Neural cell (in vitro differentiated cells): ENCODE measurements at regions not wholly inside any gene's neighbourhood (a gene's known extent, or its start where the extent isn't known, plus 50 kb on each side); places are given as distances from the start of the nearest gene placed in this dataset.

Source experiments
- H2AFZ ChIP-seq: fragments of 200-600, 300-800 bp; sonication (generic), shearing (Covaris generic); 2 replicates; pipeline ENCODE4 v1.6.0; 2014; ENCODE audit warnings: low read depth, mild to moderate bottlenecking, antibody characterized with exemption, low read length, moderate library complexity
- H3F3A ChIP-seq: fragments of 200-600 bp; shearing (Covaris generic); 2 replicates; pipeline ENCODE4 v1.6.1; 2016; ENCODE audit warnings: mild to moderate bottlenecking, moderate library complexity, mixed read lengths, antibody characterized with exemption, low read length; ENCODE audit not compliant: insufficient read depth, poor library complexity, severe bottlenecking
- H3K27ac ChIP-seq: fragments of 200-600, 300-800 bp; sonication (generic), shearing (Covaris generic); 2 replicates; pipeline ENCODE4 v1.5.1; 2014; ENCODE audit warnings: mild to moderate bottlenecking, low read length, moderate library complexity
- H3K27me3 ChIP-seq: fragments of 300-800, 200-600 bp; sonication (generic), shearing (Covaris generic); 2 replicates; pipeline ENCODE4 v1.6.0; 2014; ENCODE audit warnings: mild to moderate bottlenecking, low read depth, low read length, moderate library complexity; ENCODE audit not compliant: insufficient read depth
- H3K36me3 ChIP-seq: fragments of 300-800, 200-600 bp; sonication (generic), shearing (Covaris generic); 2 replicates; pipeline ENCODE4 v1.5.1; 2014; ENCODE audit warnings: mild to moderate bottlenecking, antibody characterized with exemption, low read length, moderate library complexity; ENCODE audit not compliant: insufficient read depth
- H3K4me2 ChIP-seq: fragments of 300-800, 200-600 bp; sonication (generic), shearing (Covaris generic); 2 replicates; pipeline ENCODE4 v1.6.0; 2014; ENCODE audit warnings: mild to moderate bottlenecking, low read length
- H3K4me3 ChIP-seq: fragments of 300-800, 200-600 bp; sonication (generic), shearing (Covaris generic); 2 replicates; pipeline ENCODE4 v1.5.1; 2014; ENCODE audit warnings: mild to moderate bottlenecking, low read length, moderate library complexity
- H3K79me2 ChIP-seq: fragments of 200-600 bp; shearing (Covaris generic); replicated peaks from 2 replicates; pipeline ENCODE4 v1.6.0; 2014; ENCODE audit warnings: mild to moderate bottlenecking, low read length, moderate library complexity; ENCODE audit not compliant: insufficient read depth
- H3K9ac ChIP-seq: fragments of 300-800, 200-600 bp; sonication (generic), shearing (Covaris generic); 2 replicates; pipeline ENCODE4 v1.6.1; 2016; ENCODE audit warnings: mild to moderate bottlenecking, low read length, mixed read lengths
- H3K9me2 ChIP-seq: fragments of 200-600 bp; shearing (Covaris generic); 2 replicates; pipeline ENCODE4 v1.6.1; 2016; ENCODE audit warnings: mild to moderate bottlenecking, low read length, mixed read lengths; ENCODE audit not compliant: insufficient read depth
- H3K9me3 ChIP-seq: fragments of 200-600, 300-800 bp; sonication (generic), shearing (Covaris generic); 2 replicates; pipeline ENCODE4 v1.6.1; 2016; ENCODE audit warnings: mild to moderate bottlenecking, mixed run types, low read length, moderate library complexity, mixed read lengths
- H4K20me1 ChIP-seq: fragments of 200-600 bp; shearing (Covaris generic); 2 replicates; pipeline ENCODE4 v1.6.1; 2016; ENCODE audit warnings: mild to moderate bottlenecking, mixed run types; ENCODE audit not compliant: insufficient read depth
- CTCF ChIP-seq: fragments of 450-650 bp; IDR thresholded peaks from 2 replicates; pipeline ENCODE4 v1.5.1; 2014; ENCODE audit warnings: antibody characterized with exemption, mild to moderate bottlenecking, moderate library complexity; ENCODE audit not compliant: poor library complexity, severe bottlenecking
- EP300 ChIP-seq: fragments of 450-650 bp; conservative IDR thresholded peaks from 2 replicates; pipeline ENCODE4 v1.6.1; 2014; ENCODE audit warnings: antibody characterized with exemption, mild to moderate bottlenecking, moderate library complexity; ENCODE audit not compliant: poor library complexity, severe bottlenecking
- EZH2 ChIP-seq: fragments of 200-600, 300-800 bp; shearing (Covaris generic), sonication (generic); IDR thresholded peaks from 2 replicates; pipeline ENCODE4 v1.6.1; 2014; ENCODE audit warnings: antibody characterized with exemption, low read length, borderline replicate concordance, mild to moderate bottlenecking; ENCODE audit not compliant: insufficient read depth, poor library complexity, severe bottlenecking
- MXI1 ChIP-seq: fragments of 450-650 bp; conservative IDR thresholded peaks from 2 replicates; pipeline ENCODE4 v1.6.1; 2014; ENCODE audit warnings: antibody characterized with exemption, mild to moderate bottlenecking; ENCODE audit not compliant: poor library complexity, severe bottlenecking
- POLR2AphosphoS5 ChIP-seq: IDR thresholded peaks from 2 replicates; pipeline ENCODE4 v1.6.1; 2012
- RAD21 ChIP-seq: fragments of 450-650 bp; conservative IDR thresholded peaks from 2 replicates; pipeline ENCODE4 v1.6.1; 2014; ENCODE audit warnings: antibody characterized with exemption, mild to moderate bottlenecking, moderate library complexity
- REST ChIP-seq: IDR thresholded peaks from 2 replicates; pipeline ENCODE4 v1.6.1; 2012; ENCODE audit warnings: borderline replicate concordance
- SMC3 ChIP-seq: fragments of 450-650 bp; conservative IDR thresholded peaks from 2 replicates; pipeline ENCODE4 v1.6.1; 2014; ENCODE audit warnings: antibody characterized with exemption, mild to moderate bottlenecking, moderate library complexity; ENCODE audit not compliant: poor library complexity
- TAF1 ChIP-seq: IDR thresholded peaks from 2 replicates; pipeline ENCODE4 v1.6.1; 2012; ENCODE audit warnings: low read depth

GRCh38 chr5:125093776-125094175 lies 347.3 kb upstream of the ZNF608 start:
- no peak overlapping the region for H3K9ac ChIP-seq

DNA sequence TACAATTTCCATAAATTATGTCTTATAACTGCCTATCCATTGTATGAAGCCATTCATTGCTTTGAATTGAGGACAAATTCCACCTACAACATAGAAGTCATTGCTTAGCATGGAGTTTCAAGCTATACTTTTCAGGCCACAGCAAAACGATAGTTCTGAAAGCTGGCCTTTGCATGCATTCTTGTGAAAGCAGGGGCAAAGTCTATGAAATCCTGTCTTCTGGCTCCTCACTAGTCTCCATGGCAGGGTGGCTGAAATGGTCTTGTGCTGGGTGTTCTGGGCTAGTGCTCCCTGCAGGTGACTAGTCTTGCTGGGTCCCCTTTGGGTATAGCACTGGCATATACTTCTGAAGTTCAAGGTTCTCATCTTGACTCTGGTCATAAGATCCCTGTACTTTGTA lies 353.9 kb upstream of the ZNF608 start:
- no peaks in the 10 kb centered on the region for H3K9me2 ChIP-seq
- no peak overlapping the region for H3K27ac ChIP-seq
- no peak overlapping the region for H2AFZ ChIP-seq
- H3K27me3 ChIP-seq: no peaks in the 10 kb centered on the region
- H3K9me3 ChIP-seq: peaks cover 3% of the 10 kb centered on the region
- no peaks in the 10 kb centered on the region for H3F3A ChIP-seq
- no peak overlapping the region for H3K4me2 ChIP-seq
- no peaks in the 10 kb centered on the region for H3K36me3 ChIP-seq
- H3K4me3 ChIP-seq: no peak overlapping the region
- H3K9ac ChIP-seq: no peak overlapping the region
- TF ChIP-seq CTCF (no peak), MXI1 (no peak), TAF1 (no peak), EP300 (no peak), POLR2AphosphoS5 (no peak), EZH2 (no peak), SMC3 (no peak), RAD21 (no peak)
- no peaks in the 10 kb centered on the region for H4K20me1 ChIP-seq
- no peaks in the 10 kb centered on the region for H3K79me2 ChIP-seq

More at GRCh38 chr5:125093776-125094175, 347.3 kb upstream of the ZNF608 start:
- Histone ChIP-seq H3K4me2 (no peak overlapping the region), H3K9me2 (no peaks in the 10 kb centered on the region), H4K20me1 (no peaks in the 10 kb centered on the region), H3K9me3 (peaks cover 3% of the 10 kb centered on the region), H3F3A (no peaks in the 10 kb centered on the region), H3K27me3 (no peaks in the 10 kb centered on the region), H3K36me3 (no peaks in the 10 kb centered on the region), H3K79me2 (no peaks in the 10 kb centered on the region), H3K27ac (no peak overlapping the region), H3K4me3 (no peak overlapping the region), H2AFZ (no peak overlapping the region)
- TF ChIP-seq POLR2AphosphoS5 (no peak), EZH2 (no peak), SMC3 (no peak), CTCF (no peak), RAD21 (no peak), REST (no peak), TAF1 (no peak), EP300 (no peak), MXI1 (no peak)
